Inflammatory macrophage treated with lipopolysaccharide for 4 hours (primary cell): ENCODE measurements at regions not wholly inside any gene's neighbourhood (a gene's known extent, or its start where the extent isn't known, plus 50 kb on each side); places are given as distances from the start of the nearest gene placed in this dataset.

ENCODE experiments used
- DNase-seq: peaks from one replicate; pipeline ENCODE4 v3.0.0-alpha.2; 2020

GRCh38 chr19:29093553-29093908, 119.4 kb downstream of the UQCRFS1 start:
- DNase-seq: no peak

- no peak for DNase-seq
Measured at GRCh38 chr19:29092712-29093552, 120.0 kb downstream of the UQCRFS1 start.

- DNase-seq: no peak
Measured at GRCh38 chr19:29090783-29091526, 122.0 kb downstream of the UQCRFS1 start.

GRCh38 chr19:29089315-29089870, 123.6 kb downstream of the UQCRFS1 start:
- no peak for DNase-seq

- DNase-seq: no peak
Measured at GRCh38 chr19:29088761-29089160, 124.2 kb downstream of the UQCRFS1 start.

GRCh38 chr19:29086646-29087045, 126.3 kb downstream of the UQCRFS1 start:
- DNase-seq: no peak

- DNase-seq: no peak
Measured at GRCh38 chr19:29086182-29086581, 126.8 kb downstream of the UQCRFS1 start.

GRCh38 chr19:29085630-29086029, 127.3 kb downstream of the UQCRFS1 start:
- no peak for DNase-seq

GRCh38 chr19:29085206-29085605, 127.7 kb downstream of the UQCRFS1 start:
- no peak for DNase-seq

GRCh38 chr19:29084266-29084665, 128.7 kb downstream of the UQCRFS1 start:
- DNase-seq: no peak

GRCh38 chr19:29083863-29084262, 129.1 kb downstream of the UQCRFS1 start:
- DNase-seq: no peak

GRCh38 chr19:29079356-29080032, 133.5 kb downstream of the UQCRFS1 start:
- DNase-seq: no peak

GRCh38 chr19:29076963-29077362, 136.0 kb downstream of the UQCRFS1 start:
- DNase-seq: no peak

- DNase-seq: no peak
Measured at GRCh38 chr19:29076161-29076560, 136.8 kb downstream of the UQCRFS1 start.

- no peak for DNase-seq
Measured at GRCh38 chr19:29075149-29075548, 137.8 kb downstream of the UQCRFS1 start.

- no peak for DNase-seq
Measured at GRCh38 chr19:29074579-29074978, 138.4 kb downstream of the UQCRFS1 start.

GRCh38 chr19:29067831-29068230, 145.1 kb downstream of the UQCRFS1 start:
- DNase-seq: no peak

GRCh38 chr19:29062475-29063435, 150.2 kb downstream of the UQCRFS1 start:
- no peak for DNase-seq

- DNase-seq: no peak
Measured at GRCh38 chr19:29060813-29061364, 152.1 kb downstream of the UQCRFS1 start.

GRCh38 chr19:29056535-29056934, 156.4 kb downstream of the UQCRFS1 start:
- DNase-seq: no peak

GRCh38 chr19:29054886-29055675, 157.9 kb downstream of the UQCRFS1 start:
- no peak for DNase-seq
